Mucosa of descending colon (tissue), 3 donors: ENCODE measurements at regions not wholly inside any gene's neighbourhood (a gene's known extent, or its start where the extent isn't known, plus 50 kb on each side); places are given as distances from the start of the nearest gene placed in this dataset.

Source experiments
- ATAC-seq: fragments of 200-7000 bp; cut with Tn5 transposase; one replicate; pipeline ENCODE4 v1.9.1; 2020; ENCODE audit warnings: mild to moderate bottlenecking, moderate library complexity
- DNase-seq, 3 donors: peaks; one replicate each; pipeline ENCODE4 v3.0.0-alpha.2; 2020
- H3K36me3 ChIP-seq: fragments of 200-600 bp; one replicate; pipeline ENCODE4 v1.8.0; 2021; ENCODE audit warnings: low read depth, mild to moderate bottlenecking
- H3K4me1 ChIP-seq: fragments of 200-600 bp; one replicate; pipeline ENCODE4 v1.8.0; 2021; ENCODE audit warnings: low read depth, mild to moderate bottlenecking
- H3K4me3 ChIP-seq: fragments of 200-600 bp; one replicate; pipeline ENCODE4 v1.8.0; 2021; ENCODE audit warnings: mild to moderate bottlenecking
- H3K9me3 ChIP-seq: fragments of 200-600 bp; one replicate; pipeline ENCODE4 v1.8.0; 2021; ENCODE audit warnings: mild to moderate bottlenecking
- CTCF ChIP-seq: fragments of 200-600 bp; IDR thresholded peaks from one replicate; pipeline ENCODE4 v1.8.0; 2022; ENCODE audit warnings: antibody characterized with exemption, mild to moderate bottlenecking
- intact Hi-C, 2 donors: fragments of 100-400 bp; cut with DNase I in 1 of 2; cut with micrococcal nuclease in 1 of 2; formaldehyde crosslinking; loops; one replicate each; pipeline versions ENCODE4 v1.11.0 to v1.11.1; 2022; cut with DNase I, micrococcal nuclease
- donor health status: DM: no; HTN: no; CAD: no; lungs with moderate emphysema.
- donor health status: DM: no; HTN: no; CAD: no.
- donor health status: DM: no; HTN: yes; CAD: no.

GRCh38 chr6:85797993-85798392, 155.3 kb upstream of the SYNCRIP start:
- DNase-seq (peak in 2 of 3 donors; percentile 34 to 55), ATAC-seq (peak; percentile 34)
- Histone ChIP-seq H3K36me3 (no peaks in the 10 kb centered on the region), H3K4me1 (no peaks in the 10 kb centered on the region), H3K4me3 (no peak overlapping the region), H3K9me3 (no peaks in the 10 kb centered on the region)
- intact Hi-C loops = no loop called here
- no peak for TF ChIP-seq CTCF

- no peaks in the 10 kb centered on the region for H3K36me3 ChIP-seq
- no peak for DNase-seq
- no peaks in the 10 kb centered on the region for H3K9me3 ChIP-seq
- H3K4me3 ChIP-seq = no peak overlapping the region
- ATAC-seq = no peak
- TF ChIP-seq CTCF = no peak
- no peaks in the 10 kb centered on the region for H3K4me1 ChIP-seq
- intact Hi-C loops = no loop called here
Measured at GRCh38 chr6:85795945-85796344, 153.3 kb upstream of the SYNCRIP start.

- TF ChIP-seq CTCF = no peak
- H3K4me3 ChIP-seq = no peak overlapping the region
- intact Hi-C loops = no loop called here
- no peaks in the 10 kb centered on the region for H3K36me3 ChIP-seq
- no peak for ATAC-seq
- no peak for DNase-seq
- H3K4me1 ChIP-seq = no peaks in the 10 kb centered on the region
- H3K9me3 ChIP-seq = peaks cover 11% of the 10 kb centered on the region
Measured at GRCh38 chr6:85792254-85792653, 149.6 kb upstream of the SYNCRIP start.

GRCh38 chr6:85775883-85776282, 133.2 kb upstream of the SYNCRIP start:
- intact Hi-C loops = no loop called here
- Histone ChIP-seq H3K9me3 (no peaks in the 10 kb centered on the region), H3K36me3 (no peaks in the 10 kb centered on the region), H3K4me1 (no peaks in the 10 kb centered on the region), H3K4me3 (no peak overlapping the region)
- no peak for DNase-seq
- ATAC-seq = no peak
- TF ChIP-seq CTCF = no peak

GRCh38 chr6:85772641-85773040, 130.0 kb upstream of the SYNCRIP start:
- ATAC-seq (no peak), DNase-seq (no peak)
- intact Hi-C loops = no loop called here
- Histone ChIP-seq H3K4me1 (no peaks in the 10 kb centered on the region), H3K4me3 (no peak overlapping the region), H3K36me3 (no peaks in the 10 kb centered on the region), H3K9me3 (no peaks in the 10 kb centered on the region)
- TF ChIP-seq CTCF = no peak

GRCh38 chr6:85771925-85772430, 129.3 kb upstream of the SYNCRIP start:
- ATAC-seq (no peak), DNase-seq (no peak)
- intact Hi-C loops = no loop called here

More at GRCh38 chr6:85771925-85772430, 129.3 kb upstream of the SYNCRIP start:
- Histone ChIP-seq H3K36me3 (no peaks in the 10 kb centered on the region), H3K4me1 (no peaks in the 10 kb centered on the region), H3K9me3 (no peaks in the 10 kb centered on the region), H3K4me3 (no peak overlapping the region)
- TF ChIP-seq CTCF = no peak
